ENCODE measurements at regions not wholly inside any gene's neighbourhood (a gene's known extent, or its start where the extent isn't known, plus 50 kb on each side); places are given as distances from the start of the nearest gene placed in this dataset.

- no peak for DNase-seq
- intact Hi-C loops (cut with DNase I): no loop called here
Measured at GRCh38 chr4:167469436-167469835, 235.1 kb upstream of the SPOCK3 start.

- intact Hi-C loops (cut with DNase I): no loop called here
- no peak for DNase-seq
Measured at GRCh38 chr4:167475951-167476350, 241.7 kb upstream of the SPOCK3 start.

DNA sequence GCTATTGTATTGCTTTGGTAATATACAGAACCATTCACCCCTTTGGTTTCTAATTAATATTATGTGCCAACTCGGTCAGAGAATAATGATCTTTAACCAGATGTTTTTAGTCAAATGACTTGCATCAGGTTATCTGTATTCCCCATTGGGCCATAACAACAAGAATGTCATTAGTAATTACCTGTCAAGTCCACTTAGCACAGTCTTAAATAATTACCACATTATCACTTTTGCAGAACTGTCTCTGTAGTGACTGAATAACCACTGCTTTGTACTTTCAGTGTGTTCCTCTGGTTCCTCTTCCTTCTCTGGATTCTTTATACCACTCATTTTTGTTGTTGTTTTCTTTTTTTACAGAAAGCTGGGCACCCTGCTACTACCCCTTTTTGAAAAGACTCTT, 257.7 kb upstream of the SPOCK3 start:
- intact Hi-C loops (cut with DNase I): no loop called here
- DNase-seq: no peak

- intact Hi-C loops (cut with DNase I): no loop called here
- no peak for DNase-seq
Measured at GRCh38 chr4:167509551-167509950, 275.3 kb upstream of the SPOCK3 start.

- no peak for DNase-seq
- intact Hi-C loops (cut with DNase I): no loop called here
Measured at GRCh38 chr4:167524091-167524490, 289.8 kb upstream of the SPOCK3 start.

- no peak for DNase-seq
- intact Hi-C loops (cut with DNase I): no loop called here
Measured at GRCh38 chr4:167537761-167538160, 303.5 kb upstream of the SPOCK3 start.

DNA sequence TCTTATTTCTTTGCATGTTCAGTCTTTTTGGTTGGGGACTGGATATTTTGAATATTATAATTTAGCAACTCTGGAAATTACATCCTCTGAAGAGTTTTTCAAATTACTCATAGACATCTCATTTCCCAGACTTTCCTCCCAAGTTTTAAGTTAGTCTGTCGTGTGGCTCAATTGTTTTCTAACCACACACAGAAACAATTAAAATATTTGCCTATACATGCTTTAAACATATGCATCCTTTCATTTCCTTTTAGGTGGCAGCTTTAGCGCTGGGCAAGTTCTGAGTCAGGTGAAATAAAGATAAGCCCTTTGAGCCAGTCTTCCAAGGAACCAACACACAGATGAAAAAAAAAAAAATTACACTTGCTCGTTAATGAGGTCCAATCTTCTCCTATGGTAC, 307.0 kb upstream of the SPOCK3 start:
- intact Hi-C loops (cut with DNase I): no loop called here
- no peak for DNase-seq

DNA sequence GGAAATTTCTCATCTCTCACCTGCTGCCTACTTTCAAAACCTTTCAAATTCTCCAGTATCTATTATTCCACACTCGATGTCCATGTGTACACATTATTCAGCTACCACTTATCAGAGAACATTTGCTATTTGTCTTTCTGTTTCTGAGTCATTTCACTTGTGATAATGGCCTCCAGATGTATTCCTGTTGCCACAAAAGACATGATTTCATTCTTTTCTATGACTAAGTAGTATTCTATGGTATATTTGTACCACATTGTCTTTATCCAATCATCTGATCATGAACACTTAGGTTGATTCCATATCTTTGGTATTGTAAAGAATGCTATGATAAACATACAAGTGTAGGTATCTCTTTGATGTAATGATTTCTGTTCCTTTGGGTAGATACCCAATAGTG, 310.1 kb upstream of the SPOCK3 start:
- no peak for DNase-seq
- intact Hi-C loops (cut with DNase I): no loop called here

GRCh38 chr4:167550021-167550420, 315.7 kb upstream of the SPOCK3 start:
- no peak for DNase-seq
- intact Hi-C loops (cut with DNase I): no loop called here

GRCh38 chr4:167555338-167556022, 321.2 kb upstream of the SPOCK3 start:
- no peak for DNase-seq

GRCh38 chr4:167578906-167579305, 344.6 kb upstream of the SPOCK3 start:
- DNase-seq: no peak
- intact Hi-C loops (cut with DNase I): no loop called here

More at GRCh38 chr4:167555338-167556022, 321.2 kb upstream of the SPOCK3 start:
- intact Hi-C loops (cut with DNase I): no loop called here

- DNase-seq: peak in 3 of 10 donors; percentile 62 to 83 (median 71)
- intact Hi-C loops (cut with DNase I): no loop called here
Measured at GRCh38 chr4:167581449-167581965, 347.2 kb upstream of the SPOCK3 start.

GRCh38 chr4:167587361-167587760, 353.1 kb upstream of the SPOCK3 start:
- DNase-seq: no peak
- intact Hi-C loops (cut with DNase I): no loop called here

- intact Hi-C loops (cut with DNase I): no loop called here
- DNase-seq: no peak
Measured at GRCh38 chr4:167595898-167596297, 361.6 kb upstream of the SPOCK3 start.

GRCh38 chr4:167602157-167602556, 367.9 kb upstream of the SPOCK3 start:
- intact Hi-C loops (cut with DNase I): no loop called here
- DNase-seq: no peak

GRCh38 chr4:167606551-167606950, 372.3 kb upstream of the SPOCK3 start:
- no peak for DNase-seq
- intact Hi-C loops (cut with DNase I): no loop called here

DNA sequence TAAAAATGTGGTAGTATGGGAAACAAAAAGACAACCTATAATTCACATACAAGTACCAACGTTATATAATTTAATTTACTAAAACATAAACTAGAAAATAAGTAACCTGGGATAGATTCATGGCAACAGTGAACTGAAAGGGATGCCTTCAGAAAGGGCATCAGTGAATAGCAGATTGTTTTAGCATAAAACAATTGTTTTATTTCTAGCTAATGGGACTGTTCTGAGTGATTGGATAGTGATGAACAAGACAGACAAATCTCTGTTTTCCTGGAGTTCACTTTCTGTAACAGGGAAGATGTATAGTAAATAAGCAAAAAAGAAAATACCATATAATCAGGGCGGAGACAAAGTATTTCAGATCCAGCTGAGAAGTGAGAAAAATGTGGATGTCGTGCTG, 379.1 kb upstream of the SPOCK3 start:
- intact Hi-C loops (cut with DNase I): no loop called here
- DNase-seq: no peak

DNA sequence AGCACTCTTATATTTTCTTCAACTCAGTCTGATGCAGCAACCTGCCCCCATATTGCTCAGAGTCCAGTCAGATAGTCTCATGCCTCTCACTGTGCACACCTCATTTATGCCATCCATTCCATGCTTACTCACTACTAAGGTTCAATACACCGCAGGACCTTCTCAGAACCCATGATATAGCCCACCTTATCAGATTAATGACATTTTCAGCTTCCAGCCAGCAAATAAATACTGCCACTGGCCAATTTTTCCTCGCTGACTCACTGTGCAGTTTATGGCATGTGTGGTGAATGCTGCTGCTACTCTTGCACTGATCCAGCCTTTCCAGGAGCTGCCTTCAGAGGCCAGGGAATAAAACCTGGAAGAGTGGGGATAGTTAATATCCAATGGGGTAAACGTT, 380.6 kb upstream of the SPOCK3 start:
- intact Hi-C loops (cut with DNase I): no loop called here
- DNase-seq: no peak

GRCh38 chr4:167616476-167616875, 382.2 kb upstream of the SPOCK3 start:
- no peak for DNase-seq
- intact Hi-C loops (cut with DNase I): no loop called here

DNA sequence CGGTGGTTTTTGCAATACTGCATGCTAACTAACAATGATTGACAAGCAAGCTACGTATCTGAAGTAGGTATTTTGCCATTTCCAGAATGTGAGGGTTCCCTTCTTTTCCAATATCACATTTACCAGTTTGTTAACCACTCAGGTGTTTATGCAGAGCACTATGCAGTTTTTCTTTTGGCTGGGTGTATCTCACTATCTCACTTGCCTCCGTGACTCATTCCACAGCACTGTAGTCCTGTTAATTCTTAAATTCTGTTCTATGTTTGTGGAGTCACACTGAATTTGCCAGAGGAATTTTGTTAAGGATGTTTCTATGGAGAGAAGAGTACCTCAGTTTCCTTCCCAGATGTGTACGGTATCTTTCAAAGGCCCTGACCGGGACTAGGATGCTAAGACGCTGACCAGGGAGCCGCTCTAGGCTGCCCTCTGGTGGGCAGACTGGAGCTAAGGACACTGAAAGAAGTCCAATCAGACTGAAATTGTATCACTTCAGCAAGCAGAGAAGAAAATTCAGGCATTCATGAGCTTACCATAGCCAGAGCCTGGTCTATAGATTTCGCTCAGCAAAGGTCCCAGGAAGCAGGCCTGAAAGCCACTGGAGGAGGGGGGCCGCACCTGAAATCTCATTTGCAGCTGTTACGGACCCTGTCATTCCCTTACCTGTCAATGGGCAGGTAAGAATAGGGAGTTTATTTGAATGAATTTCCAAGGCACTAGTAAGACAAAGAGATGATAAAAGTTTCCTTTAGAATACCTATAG, 388.4 kb upstream of the SPOCK3 start:
- peak; percentile 23 to 96 (median 75) for DNase-seq
- intact Hi-C loops (cut with DNase I): no loop called here

GRCh38 chr4:167623241-167623572, 388.9 kb upstream of the SPOCK3 start:
- intact Hi-C loops (cut with DNase I): no loop called here
- DNase-seq: no peak

DNA sequence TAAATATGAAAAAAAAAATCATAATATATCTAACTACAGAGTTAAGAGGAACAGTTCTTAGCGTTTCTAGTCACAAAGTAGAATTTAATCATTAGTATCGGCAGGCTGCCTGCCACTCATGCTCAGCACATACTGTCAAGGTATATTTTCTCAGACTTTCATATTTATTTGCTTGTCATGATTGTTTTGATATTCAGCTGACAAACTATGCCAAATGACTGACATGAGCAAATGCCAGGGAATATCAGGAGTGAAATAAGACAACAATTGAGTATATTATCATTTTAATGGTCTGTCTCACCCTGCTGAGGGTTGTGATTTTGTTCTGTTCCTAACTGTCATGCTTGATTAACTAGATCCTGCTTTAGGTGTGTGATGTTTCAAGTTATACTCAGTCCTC, 395.0 kb upstream of the SPOCK3 start:
- no peak for DNase-seq
- intact Hi-C loops (cut with DNase I): no loop called here
